HG02759 (cell line): ENCODE measurements at regions not wholly inside any gene's neighbourhood (a gene's known extent, or its start where the extent isn't known, plus 50 kb on each side); places are given as distances from the start of the nearest gene placed in this dataset.
"Not testable (repeated sequence)": the region's sequence is repeated elsewhere in the genome, so short reads cannot be mapped to it uniquely, and the experiment has no call there.

ENCODE experiments used
- ATAC-seq: cut with Tn5 transposase; IDR thresholded peaks from one replicate; pipeline ENCODE4 v1.9.1; 2021; ENCODE audit warnings: mild to moderate bottlenecking, moderate library complexity; ENCODE audit not compliant: unreplicated experiment

DNA sequence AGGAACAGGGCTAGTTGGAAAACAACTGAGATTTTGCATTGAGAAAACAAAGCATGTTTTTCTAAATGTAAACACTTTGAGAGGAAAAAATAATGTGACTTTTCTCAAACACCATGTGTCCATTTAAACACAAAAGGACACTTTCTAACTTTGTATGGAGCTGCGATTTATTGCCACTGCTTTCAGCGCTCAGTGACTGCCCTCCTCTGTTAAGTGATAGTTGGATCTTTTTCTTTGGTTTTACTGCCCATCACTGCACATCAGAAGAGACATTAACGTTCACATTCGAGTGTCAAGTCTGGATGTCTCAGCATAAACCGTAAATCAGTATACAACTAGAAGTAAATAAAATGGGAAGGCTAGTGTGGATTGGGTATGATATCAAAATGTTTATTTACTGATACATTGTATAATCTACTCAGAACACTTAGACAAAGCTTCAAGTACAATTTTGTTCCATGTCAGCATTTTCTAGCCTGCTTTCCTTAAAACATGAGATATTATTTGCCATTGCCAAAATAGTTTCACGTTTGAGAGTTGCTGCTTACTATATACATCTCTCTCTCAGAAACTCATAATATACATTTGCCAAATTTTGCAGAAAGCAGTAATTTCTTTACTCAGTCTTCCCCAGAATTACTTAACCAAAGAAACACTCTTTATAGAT lies 237.6 kb downstream of the IKZF2 start:
- no peak for ATAC-seq

DNA sequence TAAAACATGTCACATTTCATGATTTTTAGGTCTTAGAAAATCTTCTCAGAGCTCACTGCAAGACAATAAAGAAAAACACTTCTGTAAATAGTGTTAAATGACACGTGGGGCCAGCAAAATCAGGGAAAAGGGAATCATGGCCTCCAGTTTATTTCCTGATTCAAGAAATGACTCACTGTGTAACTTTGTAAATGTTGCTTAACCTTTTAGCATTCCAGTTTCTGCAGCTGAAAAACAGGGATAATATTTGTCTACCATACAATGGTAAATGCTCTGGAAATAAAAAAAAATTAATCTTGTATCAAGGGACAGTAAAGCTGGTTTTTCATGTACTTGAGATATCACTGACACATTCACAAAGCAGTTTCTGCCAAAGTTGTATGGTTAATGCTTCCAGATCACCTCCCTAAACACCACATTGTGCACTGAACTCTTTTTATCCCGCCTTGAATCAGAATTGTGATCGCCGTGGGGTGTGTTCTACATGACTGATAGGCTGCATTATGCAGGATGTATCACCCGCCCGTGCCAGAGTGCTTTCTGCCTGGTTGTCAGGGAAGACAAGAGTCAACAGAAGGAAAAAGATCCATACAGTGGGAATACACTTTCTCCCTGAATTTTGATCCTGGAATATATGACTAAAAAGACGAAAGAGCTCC lies 238.8 kb downstream of the IKZF2 start:
- no peak for ATAC-seq

DNA sequence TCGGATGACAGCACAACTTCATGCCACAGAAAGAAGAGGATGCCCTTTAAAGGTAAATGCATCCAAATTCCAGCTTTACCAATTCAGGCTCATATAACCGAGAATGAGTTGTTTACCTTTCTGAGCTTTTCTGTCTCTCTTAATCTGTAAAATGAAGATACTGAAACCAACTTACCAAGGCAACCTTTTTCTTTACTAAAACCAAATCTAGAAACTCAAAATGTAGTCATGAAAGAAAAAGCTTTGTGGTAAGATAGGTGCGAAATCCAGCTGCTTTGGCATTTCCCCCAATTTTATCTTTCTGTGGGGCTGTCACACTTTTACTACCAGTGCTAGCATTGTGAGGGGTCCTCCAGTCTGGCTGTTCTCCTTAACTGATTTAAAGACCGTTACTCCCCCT lies 240.4 kb downstream of the IKZF2 start:
- ATAC-seq: no peak

DNA sequence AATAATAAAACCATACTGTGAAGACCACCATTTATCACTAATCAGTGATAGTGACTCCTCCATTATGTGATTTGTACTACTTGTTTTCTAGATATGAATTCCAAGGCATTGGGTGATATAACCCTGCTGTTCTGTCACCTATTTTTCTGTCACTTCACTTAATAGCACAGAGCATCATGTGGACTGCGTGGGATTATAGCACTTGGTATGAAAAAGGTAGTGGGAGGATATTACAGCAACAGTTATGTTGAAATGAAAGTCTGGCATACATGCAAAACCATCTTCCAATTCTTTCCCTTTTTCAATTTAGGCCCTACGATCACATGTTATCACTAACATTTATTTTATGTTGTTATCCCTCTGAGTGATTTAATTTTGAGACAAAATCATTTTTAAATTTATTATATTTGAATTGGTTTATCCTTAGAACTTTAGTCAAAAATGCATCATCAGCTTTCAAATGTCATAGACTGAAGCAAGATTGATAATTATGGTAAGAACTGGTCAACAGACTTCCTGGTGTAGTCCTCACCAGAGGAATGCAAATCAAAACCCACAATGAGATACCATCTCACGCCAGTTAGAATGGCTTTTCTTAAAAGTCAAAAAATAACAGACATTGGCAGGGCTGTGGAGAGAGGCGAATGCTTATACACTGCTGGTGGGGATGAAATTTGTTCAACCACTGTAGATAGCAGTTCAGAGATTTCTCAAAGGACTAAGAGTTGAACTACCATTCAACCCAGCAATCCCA lies 242.6 kb downstream of the IKZF2 start:
- no peak for ATAC-seq

DNA sequence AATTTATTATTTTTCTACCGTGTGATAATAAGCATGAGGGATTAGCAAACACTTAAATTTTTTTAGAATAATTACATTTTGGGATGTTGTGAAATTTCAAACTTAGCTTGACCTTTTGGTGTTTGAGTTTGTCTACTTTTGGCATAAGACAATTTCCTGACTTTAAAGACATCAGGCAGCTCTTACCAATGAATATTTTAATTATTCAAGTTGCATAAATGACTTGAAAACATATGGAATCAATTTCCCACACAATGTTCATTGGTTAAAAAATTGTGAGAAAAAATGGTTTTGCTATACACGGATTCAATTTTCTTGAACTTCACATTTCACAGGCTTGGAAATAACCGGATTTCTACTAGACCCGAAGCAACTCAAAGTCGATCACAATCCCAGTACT lies 243.4 kb downstream of the IKZF2 start:
- no peak for ATAC-seq

DNA sequence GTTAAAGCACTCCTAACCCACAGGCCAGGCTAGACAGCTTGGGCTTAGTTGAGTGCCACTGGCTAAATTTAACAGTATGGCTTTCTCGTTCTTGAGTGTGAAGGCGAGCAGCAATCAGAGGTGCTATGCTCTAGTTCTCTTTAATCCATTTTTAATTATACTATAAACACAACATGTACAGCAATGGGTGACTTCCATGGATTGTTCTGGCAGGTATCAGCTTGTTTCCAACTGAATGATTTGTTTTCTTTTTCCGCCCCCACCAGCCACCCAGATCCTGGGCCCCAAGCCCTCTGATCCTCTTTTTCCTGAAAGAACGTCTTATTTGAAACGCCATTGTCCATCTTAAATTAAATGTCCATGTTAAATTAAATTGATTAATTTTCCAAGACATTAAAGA lies 244.8 kb downstream of the IKZF2 start:
- ATAC-seq: no peak

DNA sequence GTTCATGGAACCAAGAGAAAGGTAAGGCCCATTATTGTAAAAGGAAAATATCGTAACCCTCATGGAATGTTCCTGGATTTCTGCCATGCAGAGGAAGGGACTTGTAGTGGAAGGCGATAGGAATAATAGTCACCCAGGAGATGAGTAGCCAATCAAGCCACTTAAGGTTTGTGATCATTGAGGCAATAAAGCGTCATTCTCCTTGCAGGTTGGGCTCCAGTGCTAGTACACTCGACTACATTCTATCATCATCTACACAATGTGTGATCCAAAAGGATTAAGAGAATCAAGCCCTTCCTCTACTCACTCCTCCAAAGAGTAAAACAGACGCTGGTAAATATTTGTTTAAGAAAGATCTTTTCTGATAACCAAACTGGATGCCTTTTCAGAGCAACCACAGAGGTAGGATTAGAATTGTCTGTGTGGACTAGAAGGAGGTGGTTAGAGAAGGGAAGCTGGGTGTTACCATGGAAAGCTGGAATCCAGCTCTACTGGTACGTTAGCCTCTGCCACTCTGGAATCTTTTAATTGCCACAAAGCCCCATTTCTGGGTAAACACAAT lies 245.7 kb downstream of the IKZF2 start:
- no peak for ATAC-seq

DNA sequence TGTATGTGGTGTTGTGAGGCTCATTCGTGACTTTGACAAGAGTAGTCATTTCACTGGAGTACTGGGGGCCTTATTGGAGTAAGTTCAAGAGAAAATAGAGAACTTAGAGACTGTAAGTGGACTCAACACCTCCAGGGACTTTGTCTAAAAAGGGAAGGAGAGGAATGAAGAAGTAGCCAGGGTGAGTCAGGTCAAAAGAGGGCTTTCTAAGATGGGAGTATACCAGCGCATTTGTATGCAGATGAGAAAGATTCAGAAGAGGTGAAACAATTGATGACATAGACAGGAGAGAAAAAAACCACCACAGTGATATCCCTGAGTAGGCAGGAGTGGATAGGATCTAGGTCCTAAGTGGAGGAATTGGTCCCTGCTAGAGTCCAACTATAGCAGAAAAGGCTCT lies 246.8 kb downstream of the IKZF2 start:
- ATAC-seq: no peak

DNA sequence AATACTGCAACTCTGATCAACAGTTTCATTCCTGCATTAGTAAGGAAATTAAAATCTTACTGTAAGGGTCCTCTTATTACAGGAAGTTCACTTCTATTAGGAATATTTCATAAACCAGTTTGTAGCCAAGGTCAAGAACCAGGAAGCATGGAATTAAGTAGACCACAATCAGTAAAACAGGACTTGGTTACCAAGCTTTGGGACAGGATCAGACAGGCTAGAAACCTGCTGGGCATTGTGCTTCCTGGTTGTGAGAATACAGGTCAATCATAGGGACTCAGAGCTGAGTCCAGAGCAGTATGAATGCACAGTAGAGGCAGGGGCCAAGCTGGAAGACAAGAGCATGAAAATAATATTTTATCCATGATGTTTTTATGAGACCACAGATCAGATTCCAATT lies 248.0 kb downstream of the IKZF2 start:
- ATAC-seq: no peak

DNA sequence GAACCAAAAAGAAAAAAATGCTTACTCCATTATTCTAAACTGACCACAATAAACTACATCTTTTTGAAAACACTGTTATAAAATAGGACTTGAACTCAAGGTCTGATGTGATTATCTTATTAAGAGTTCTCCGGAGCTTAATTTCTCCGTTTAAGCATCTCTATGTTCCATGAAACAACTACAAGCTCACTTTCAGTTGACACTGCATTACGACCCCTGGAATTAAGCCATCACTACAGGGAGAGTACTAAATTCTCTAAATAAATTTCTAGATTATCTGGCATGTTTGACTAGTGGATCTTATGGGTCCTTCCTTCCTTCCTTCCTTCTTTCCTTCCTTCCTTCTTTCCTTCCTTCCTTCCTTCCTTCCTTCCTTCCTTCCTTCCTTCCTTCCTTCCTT lies 249.0 kb downstream of the IKZF2 start:
- ATAC-seq: no peak

DNA sequence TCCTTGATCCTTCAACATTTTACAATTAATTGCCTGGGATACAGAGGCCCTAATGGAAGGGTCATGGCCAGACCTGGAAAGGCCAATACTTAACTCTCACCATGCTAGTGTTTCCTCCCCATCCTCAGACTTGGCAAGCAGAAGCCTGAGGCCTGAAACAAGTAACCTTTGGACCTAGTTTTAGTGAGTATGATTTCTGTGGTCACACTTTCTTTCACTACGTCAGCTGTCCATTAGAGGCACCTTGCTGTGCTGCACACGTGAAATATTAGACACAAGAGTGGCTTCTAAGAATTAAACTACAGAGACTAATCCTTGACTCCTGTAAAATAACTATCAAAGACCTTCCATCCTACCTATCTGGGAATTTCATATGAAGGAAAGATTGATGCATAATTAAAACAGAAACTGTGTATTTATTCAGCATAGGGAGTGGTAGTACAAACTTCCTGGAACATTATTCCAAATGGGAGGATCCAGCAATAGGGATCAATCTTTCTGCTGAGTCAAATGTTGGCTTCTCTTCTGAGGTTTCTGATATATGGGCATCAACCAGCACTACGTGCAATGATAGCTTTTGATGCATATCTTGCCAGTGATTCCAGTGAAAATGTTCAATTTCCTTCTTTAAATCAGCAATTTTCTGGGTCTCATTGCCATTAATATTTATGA lies 249.7 kb downstream of the IKZF2 start:
- ATAC-seq: no peak

DNA sequence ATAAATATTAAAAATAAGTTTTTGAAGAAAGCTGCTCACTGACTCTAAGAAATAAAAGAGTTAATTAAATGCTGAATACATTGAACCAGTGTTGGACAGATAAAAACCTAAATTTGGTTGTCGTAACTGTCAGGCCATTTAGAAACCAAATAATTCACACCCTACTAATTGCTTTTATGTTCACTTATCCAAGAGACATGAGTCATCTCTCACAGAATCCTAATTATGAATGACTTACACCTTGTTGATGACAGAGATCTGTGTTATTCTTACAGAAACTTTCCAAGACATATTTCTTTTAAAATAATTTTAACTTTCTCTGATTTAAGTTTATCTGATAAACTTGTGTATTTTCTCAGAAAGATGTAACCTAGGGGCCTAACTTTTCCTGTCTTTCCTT lies 250.7 kb downstream of the IKZF2 start:
- ATAC-seq: no peak

DNA sequence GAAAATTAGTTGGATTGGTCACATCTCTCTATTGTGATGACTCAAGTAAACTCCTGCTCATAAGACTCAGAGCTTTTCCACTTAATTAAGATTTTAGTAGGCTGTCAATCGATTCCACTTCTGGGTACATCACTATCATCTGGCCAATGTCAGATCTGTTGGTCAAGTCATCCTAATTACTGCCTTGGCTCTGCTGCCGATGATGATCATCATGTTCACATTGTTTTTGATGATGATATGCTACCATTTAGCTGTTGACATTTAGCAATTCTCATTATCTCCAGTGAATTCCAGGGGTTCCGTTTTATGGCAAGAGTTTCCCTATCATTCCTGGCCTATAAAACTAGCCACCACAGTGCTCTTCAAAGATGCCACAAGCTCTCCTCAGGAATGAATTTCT lies 253.4 kb downstream of the IKZF2 start:
- no peak for ATAC-seq

DNA sequence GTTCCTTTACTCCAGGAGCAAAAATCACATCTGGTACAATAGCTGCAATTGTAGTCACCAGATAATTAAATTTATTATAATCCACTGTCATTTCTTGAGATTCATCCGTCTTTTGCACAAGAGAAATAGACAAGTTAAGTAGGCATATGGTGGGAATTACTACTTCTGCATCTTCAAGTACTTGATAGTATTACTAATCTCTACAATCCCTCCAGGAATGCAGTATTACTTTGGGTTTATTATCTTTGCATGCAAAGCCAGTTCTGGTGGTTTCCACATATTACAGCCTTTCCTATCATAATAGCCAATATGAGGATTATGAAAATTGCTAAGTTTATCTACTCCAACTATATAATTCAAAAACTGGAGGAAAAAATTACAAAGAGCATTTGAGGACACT lies 254.1 kb downstream of the IKZF2 start:
- no peak for ATAC-seq

DNA sequence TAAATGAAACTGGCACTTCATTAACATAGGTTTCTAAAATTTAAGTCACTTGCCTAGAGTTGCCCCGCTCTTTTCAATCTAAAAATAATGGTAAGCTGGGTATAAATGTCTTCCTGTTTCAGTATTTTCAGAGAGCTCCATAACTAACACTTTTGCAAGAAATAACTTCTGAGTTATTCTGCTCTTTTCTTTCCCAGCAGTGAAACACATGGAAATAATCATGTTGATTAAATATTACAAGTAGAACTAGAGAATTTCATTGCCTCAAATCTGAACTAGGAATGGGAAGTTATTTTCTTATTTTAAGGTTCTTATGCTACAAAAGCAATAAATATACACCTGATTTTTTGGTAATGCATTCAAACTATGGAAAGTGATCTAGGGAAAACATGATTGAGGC lies 257.4 kb downstream of the IKZF2 start:
- ATAC-seq: no peak

DNA sequence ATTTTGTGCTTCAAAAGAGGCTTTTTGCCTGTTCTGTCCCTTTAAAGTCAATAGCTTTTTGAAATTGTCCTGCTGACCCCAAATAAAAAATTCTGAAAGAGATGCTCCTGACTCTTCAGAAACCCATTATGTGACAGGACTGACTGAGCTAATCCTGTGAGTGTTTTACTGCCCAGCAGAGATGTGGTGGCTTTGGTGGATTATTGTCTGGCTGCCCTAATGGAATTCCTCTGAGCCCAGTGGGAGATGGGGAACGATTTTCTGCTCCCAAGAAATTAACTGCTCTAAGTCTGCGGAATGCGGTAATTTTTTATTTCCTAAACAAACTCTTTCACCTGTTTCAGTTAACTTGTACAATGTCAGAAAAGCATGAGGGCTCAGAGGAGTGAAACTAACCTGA lies 258.2 kb downstream of the IKZF2 start:
- no peak for ATAC-seq

DNA sequence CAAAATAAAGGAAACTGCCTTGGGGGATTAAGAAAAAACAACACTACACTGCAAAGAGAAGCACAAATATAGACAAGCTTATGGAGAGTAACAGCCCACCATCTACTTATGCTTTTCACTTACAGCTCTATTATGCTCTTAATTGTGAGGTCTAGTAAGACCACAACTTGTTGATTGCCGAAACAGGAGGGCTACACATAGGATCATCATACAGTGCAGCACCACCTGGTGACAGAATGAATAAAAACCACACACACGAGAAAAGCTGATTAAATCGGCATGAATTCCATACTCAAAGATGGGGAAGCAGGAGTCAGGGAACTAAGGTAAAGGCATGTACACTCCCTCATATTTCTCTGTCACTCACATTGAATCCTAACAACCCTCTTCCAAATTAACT lies 259.2 kb downstream of the IKZF2 start:
- ATAC-seq: no peak

DNA sequence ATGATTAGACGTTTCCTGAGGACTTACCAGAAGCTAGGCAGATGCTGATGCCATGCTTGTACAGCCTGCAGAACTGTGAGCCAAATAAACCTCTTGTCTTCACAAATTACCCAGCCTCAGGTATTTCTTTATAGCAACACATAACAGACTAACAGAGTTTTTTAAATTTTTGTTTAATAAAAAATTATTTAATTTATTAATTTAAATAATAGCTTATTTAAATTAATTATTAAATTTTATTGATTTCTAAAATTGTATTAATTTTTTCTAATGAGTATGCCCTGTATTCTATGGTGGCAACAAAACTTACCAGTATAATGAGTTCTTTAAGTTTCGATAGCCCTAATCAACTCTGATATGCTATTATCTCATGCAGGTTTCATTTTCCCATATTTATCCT lies 259.8 kb downstream of the IKZF2 start:
- ATAC-seq: no peak

DNA sequence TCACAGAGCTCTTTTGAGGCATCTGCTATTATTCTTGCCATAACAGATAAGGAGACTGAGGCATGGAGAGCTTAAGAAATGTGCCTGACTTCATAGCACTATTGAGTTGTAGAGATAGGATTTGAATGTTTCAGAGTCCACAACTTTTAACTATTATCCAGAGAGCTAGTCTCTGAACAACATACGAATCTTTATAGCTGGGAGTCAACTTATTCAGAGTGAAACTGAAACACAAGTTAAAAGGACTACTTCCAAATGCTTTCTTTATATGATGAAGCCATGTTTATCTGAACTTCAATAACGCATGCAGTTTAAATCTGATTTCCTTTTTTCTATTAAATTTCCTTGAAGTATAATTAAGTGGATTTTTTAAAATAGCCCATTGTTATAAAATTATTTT lies 268.8 kb downstream of the IKZF2 start:
- ATAC-seq: no peak

DNA sequence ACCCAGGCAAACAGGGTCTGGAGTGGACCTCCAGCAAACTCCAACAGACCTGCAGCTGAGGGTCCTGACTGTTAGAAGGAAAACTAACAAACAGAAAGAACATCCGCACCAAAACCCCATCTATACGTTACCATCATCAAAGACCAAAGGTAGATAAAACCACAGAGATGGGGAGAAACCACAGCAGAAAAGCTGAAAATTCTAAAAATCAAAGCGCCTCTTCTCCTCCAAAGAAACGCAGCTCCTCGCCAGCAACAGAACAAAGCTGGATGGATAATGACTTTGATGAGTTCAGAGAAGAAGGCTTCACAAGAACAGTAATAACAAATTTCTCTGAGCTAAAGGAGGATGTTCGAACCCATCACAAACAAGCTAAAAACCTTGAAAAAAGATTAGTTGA lies 274.9 kb downstream of the IKZF2 start:
- not testable (repeated sequence) for ATAC-seq

DNA sequence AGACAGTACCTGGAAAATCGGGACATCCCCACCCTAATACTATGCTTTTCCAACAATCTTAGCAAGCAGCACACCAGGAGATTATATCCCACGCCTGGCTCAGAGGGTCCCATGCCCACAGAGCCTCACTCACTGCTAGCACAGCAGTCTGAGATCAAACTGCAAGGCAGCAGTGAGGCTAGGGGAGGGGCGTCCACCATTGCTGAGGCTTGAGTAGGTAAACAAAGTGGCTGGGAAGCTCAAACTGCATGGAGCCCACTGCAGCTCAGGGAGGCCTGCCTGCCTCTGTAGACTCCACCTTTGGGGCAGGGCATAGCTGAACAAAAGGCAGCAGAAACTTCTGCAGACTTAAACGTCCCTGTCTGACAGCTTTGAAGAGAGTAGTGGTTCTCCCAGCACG lies 275.5 kb downstream of the IKZF2 start:
- not testable (repeated sequence) for ATAC-seq
